ENCODE measurements at regions not wholly inside any gene's neighbourhood (a gene's known extent, or its start where the extent isn't known, plus 50 kb on each side); places are given as distances from the start of the nearest gene placed in this dataset.

DNA sequence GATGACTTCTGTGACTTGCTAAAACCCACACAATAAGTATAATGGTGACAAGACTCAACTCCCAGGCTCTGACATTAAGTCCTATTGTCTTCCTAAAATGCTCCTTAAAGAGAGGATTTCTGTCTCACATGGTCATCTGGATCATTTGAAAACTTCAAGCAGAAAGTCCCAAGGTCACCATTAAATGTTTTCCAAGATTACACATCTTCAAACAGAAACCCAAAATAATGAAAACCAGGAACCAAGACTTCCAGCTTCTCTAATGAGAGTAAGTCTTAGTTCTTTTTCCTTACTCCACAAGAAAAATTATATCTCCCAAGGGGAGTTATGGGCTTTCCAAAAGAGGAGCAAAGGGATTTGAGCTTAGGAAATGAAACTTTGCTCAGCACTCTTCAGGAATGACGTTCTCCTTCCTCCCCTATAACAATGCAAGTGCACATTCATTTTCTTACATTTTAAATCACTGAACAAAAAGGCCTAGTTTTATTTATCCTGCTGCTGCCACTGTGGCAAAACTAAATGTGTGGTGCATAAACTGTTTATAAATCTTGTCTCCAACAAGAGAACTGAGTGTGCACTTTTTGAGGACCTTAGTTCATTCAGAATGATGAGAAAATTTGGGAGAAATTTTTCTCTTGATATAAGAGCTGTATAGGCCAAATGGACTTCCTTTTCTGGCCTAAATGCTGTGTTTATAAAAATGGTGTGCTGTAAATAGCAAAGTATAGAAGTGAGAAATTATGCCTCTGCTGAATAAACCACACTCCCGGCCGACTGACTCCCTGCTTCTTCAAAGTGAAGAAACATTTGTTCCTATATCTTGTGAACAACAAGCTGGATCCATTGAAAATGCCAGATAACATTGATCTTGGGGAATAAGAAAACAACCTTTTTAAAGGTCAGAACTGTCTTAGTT lies 148.4 kb upstream of the PLEKHG7 start:
- DNase-seq (ENCODE audit: low read depth in 2 of 2), result no peak

DNA sequence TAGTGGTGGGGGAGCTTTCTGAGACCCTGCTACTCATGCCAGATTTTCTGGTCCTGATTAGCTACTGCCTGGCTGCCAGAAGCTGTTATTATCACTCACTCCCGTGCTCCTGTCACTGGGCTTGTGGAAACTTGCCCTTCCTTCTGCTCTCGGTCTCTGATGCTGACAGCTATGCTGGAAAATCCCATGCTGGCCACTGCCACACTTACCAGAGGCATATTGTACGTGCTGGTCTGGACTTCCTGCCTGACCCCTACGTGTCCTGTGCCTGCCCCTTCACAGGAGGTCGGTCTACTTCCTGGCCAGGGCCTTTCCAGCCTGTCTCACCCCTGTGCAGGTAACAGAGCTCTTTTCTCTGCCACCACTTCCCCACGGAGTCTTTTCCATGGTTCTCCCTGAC lies 149.4 kb upstream of the PLEKHG7 start:
- no peak for DNase-seq (ENCODE audit: low read depth in 2 of 2)

DNA sequence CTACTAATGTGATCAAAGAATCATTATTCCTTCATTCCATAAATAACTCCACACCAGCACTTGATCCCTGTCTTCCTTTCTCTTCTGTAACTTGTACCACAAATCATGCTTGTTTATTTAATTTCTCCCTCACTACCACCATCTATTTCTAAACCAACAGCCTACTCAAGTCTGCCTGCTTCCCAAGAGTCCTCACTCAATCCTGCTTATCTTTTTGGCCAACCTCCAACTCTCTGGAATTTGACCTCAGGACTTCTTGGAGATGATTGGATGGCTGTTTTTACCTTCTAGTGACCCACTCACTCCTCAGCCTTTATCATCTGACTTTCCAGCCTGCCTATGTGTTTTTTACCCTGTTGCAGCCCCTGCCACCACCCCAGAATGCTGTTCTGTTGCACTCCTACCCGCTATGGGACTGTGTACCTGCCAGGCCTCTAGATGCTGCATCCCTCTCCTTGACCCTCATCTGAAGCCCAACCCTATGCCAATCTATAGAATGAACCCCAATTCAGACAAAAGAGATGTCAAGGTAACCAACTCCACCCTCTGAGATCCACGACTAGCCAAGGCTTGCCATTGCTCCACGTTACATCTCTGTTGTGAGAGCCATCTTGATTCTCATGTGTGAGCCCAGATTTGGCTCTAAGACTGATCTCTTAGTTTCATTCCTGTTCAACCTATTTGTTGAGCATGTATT lies 150.2 kb upstream of the PLEKHG7 start:
- no peak for DNase-seq (ENCODE audit: low read depth in 2 of 2)

DNA sequence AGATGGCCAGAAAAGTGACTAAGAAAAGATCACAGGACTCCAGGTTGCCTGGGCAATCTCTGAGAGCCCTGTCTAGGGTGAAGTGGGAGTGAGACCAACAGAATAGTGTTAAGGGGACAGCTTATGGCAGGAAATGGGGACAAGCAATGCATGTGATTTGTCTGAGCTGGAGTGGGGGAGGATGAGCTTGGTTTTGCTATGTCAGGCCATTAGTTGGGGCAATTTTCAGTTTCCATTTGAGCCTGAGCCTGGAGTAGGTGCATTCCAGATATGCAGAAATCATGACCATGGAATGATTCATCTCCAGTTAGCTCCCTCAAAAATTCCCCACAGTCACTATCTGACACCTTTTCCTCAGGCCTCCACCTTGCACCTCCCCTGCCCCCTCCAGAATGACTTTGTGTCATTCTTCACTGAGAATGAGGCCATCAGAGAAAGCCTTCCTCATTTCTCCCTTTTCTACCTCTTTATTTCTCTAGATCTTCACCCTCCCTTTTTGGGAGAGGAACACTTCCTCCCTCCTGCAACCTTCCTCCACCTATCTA lies 150.9 kb upstream of the PLEKHG7 start:
- DNase-seq (ENCODE audit: low read depth in 2 of 2), result peak; percentile 45 to 57

DNA sequence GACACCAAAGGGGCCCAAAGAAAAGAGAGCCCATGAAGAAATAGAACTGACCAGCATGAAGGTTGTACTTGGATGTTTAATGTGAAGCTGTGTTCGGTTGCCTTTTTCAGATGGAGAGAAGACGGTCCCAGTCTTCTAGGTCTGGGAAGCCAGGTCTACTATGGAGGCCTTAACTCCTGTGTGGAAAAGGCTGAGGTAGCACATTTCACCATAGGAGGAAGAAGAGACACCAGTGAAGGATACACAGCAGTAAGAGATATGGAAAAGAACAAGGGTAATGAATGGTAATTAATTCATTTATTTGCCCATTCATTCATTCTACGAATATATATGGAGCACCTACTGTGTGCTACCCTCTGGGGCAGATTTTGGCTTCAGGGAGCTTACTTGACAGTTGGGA lies 151.6 kb upstream of the PLEKHG7 start:
- no peak for DNase-seq (ENCODE audit: low read depth in 2 of 2)

DNA sequence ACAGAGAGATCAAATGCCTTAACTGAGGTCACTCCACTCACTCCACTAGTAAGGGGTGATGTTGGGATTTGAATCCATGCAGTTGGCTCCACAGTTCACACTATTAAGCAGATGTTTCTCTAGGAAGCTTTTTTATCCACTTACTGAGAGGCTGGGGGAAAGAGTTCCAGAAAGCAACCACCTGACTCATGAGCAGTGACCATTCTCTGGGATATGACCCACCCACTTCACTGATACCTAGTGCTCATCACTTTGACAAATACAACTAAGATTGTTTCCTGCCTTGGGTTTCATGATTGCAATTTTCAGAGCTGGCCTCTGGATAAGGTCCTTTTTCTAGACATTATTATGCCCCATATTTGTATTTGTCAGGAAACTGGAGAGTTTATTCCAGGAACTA lies 152.1 kb upstream of the PLEKHG7 start:
- DNase-seq (ENCODE audit: low read depth in 2 of 2), result no peak

DNA sequence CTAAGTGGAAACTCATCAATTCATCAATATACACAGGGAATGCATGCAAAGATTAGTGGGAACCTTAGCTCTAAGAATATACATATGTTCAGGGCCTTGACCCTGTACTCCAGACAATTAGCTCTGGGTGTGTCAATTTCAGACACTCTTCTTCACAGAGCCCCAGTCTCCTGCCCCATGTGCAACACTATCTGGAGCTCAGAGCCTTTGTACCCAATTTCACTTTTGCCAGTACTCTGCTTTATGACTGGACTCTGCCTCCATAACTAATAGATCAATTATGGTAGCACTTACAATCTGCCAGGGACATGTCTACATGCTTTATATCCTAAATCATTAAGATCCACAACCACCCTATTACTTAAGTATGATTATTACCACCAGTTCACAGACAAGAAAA lies 152.5 kb upstream of the PLEKHG7 start:
- no peak for DNase-seq (ENCODE audit: low read depth in 2 of 2)

DNA sequence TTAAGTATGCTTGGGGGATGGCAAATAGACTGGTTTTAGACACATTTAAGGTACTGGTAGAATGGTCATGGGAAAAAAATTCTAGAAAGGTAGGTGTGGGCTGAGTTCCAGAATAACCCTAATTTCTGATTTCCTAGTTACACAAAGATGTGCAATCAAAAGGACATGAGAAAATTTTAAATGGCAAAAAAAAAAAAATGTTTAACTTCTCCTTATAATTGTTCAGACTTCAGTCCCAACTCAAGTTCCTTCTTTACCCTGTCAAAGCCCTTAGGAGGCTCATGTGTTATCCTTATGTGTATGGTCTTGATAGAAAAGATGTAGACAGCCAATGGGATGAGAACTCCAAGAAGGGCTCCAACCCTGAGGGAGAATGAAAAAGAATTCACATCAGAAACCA lies 153.3 kb upstream of the PLEKHG7 start:
- no peak for DNase-seq (ENCODE audit: low read depth in 2 of 2)

DNA sequence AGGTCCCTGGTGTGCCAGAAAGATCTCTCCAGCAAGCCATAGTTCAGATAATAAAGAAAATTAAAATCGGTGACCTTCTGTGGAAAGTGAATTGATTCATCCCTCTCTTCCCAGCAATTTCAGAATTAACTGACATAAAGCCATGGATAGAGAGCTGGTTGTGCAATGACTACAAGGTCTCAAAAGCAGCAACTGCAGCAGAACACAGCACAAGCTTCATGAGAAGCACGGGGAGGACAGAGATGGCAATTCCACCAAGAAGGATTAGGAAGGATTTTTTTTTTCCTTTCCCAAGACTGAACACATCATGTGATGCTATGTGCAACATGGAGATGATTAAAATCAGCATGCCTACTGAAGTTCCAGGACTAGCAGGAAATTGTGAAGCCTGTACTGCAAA lies 154.9 kb upstream of the PLEKHG7 start:
- DNase-seq (ENCODE audit: low read depth in 2 of 2), result no peak

DNA sequence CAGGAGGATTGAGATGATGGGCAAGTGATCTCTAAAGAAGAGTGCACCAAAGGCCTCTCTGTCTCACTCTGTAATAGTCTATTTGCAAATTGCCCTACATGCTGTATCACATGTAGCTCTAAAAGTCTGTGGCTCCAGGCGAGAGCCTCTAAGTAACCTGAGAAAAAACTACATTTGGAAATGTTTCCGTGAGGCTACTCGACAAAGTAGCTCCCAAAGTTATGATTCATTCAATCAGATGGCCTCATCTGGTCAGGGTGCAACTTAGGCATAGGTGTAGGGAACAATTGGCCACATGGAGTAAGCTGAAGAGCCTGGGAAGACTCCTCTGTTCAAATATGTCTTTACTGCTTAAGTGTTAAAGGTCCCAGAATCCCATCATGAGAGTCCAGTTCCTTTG lies 155.4 kb upstream of the PLEKHG7 start:
- no peak for DNase-seq (ENCODE audit: low read depth in 2 of 2)

DNA sequence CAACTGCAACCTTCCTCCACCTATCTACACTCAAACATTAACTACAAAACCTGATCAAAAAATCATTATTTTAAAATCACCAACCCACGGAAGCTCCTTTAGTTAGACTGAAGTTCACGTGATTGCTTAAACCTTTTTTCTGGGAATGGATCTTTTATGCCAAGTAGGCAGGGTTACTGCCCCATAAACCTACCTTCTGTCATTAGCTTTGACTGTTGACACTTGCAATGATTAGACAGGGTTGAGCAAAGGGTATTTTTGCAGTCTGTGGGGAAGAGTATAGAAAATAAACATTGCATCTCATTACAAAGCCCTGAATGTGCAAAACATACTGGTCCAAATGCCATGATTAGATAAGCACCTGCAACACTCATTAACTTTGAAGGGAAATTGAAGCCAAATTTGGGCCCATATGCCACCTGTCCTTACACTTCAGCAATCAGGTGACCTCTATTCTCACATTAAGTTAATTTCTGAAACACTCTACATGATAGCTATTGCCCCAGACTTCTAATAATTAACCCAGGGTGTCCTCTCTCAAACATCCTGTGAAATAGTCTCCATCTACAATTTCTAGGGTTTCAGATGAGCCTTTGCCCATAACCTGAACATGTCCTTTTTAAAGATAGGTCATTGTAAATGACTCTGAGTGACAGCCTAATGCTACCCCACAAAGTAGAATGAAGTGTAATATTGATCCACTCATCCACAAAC lies 156.0 kb upstream of the PLEKHG7 start:
- no peak for DNase-seq (ENCODE audit: low read depth in 2 of 2)

DNA sequence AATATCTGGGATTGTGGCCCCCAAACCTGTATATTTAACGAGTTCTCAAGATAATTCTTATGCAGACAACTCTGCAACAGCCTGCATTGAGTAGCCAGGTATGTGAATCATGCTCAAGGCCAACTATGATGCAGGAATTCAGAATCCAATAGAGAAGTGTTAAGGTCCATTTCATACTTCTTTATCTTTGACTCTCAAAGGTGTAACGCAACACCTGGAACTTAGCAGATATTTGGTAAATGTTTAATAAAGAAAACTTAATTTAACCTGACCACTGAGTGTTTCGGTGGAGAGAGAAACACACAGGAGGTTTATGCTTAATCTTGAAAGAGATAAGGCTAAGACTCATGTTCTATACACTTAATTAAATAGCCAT lies 156.5 kb upstream of the PLEKHG7 start:
- DNase-seq (ENCODE audit: low read depth in 2 of 2), result no peak

DNA sequence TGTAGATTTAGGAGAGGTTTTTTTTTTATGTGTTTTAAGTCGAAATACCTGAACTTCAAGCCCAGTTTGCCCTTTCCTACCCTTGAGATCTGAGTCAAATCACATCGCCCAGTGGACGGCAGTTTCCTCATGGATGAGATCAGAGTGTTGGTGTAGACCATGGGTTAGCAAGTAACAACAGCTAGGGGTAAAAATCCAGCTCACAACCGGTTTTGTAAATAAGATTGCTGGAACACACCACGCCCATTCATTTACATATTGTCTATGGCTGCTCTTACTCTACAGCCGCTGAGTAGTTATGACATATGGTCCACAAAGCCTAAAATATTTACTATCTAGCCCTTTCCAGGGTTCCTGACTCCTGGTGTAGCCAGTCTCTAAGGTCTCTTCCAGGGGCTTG lies 158.5 kb upstream of the PLEKHG7 start:
- DNase-seq (ENCODE audit: low read depth in 2 of 2), result no peak

DNA sequence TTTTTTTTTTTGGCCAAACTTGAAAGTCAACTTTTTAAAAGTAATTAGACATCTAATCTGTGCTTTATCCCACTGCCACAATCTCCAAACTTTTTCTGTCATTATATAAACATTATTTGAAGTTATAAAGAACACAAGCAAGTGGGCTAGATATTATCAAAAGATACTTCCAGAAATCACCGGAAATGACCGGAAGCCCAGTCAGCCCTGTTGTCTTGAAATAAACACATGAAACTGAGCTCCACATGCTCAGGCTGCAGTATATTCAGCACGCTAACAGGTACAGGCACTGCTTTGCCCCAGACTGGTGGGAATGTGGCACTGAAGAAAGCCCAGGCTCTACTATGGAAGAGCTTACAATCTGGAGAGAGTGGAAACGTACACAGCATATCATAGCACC lies 158.9 kb upstream of the PLEKHG7 start:
- no peak for DNase-seq (ENCODE audit: low read depth in 2 of 2)

DNA sequence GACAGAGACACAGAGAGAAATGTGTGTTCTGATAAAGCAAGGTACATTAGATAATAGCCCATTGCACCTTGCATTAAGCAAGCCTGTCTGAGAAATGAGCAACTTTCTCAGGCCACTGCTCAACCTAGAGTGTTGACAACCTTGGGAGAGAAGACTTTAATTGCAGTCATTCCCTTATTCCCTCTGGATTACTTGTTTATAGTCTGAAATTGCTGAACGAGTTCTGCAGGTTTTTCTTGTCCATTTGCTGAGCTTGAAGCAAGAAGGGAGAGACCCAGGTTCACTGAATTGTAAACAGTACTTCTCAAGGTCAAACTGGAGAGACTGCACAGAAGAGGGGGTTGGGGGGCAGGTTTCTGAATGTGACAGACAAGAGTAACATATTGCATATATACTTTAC lies 159.4 kb upstream of the PLEKHG7 start:
- DNase-seq (ENCODE audit: low read depth in 2 of 2), result no peak

DNA sequence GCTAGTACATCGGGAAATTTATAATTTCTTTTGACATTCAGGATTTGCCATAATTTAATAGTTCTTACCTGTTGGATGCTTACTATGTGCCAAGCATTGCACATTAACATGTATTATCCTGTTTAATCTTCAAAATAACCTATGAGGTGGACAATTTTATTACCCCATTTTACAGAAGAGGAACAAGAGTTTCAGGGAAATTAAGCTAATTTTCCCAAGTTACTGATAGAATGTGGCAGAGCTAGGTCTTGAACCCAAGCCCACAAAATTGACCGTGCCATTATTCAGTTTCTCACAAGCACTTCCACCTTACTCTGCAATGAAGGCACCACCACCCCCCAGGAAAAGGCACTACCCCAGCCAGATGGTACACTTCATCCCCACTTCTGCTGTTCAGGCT lies 161.1 kb upstream of the PLEKHG7 start:
- DNase-seq (ENCODE audit: low read depth in 2 of 2), result no peak

DNA sequence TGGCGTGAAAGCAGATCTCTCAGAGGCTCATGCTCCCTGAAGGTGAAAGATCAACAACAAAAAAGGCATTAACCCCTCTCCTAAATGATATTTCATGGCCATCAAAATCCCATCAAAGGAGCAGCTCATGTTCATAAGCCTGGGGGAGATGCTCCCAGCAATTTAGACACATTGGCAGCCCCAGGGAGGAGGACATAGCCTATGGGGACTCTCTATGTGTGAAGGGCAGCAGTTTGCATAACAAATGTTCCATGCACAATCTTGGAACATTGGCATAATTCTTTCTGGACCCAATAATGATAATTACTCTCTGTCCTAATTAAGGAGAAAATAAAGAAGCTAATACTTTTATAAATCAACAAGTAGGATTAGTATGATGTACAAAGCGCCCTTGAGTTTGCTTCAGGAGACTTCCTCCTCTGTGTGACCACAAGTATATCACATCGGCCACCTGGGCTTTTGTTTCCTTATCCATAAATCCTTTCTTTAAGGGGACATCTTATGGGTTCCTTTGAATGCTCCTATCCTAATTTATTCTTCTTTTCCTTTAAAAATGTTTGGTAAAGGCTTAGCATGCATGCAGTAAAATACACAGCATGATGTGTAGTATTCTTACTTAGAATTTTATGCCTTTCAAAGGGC lies 161.9 kb upstream of the PLEKHG7 start:
- no peak for DNase-seq (ENCODE audit: low read depth in 2 of 2)

DNA sequence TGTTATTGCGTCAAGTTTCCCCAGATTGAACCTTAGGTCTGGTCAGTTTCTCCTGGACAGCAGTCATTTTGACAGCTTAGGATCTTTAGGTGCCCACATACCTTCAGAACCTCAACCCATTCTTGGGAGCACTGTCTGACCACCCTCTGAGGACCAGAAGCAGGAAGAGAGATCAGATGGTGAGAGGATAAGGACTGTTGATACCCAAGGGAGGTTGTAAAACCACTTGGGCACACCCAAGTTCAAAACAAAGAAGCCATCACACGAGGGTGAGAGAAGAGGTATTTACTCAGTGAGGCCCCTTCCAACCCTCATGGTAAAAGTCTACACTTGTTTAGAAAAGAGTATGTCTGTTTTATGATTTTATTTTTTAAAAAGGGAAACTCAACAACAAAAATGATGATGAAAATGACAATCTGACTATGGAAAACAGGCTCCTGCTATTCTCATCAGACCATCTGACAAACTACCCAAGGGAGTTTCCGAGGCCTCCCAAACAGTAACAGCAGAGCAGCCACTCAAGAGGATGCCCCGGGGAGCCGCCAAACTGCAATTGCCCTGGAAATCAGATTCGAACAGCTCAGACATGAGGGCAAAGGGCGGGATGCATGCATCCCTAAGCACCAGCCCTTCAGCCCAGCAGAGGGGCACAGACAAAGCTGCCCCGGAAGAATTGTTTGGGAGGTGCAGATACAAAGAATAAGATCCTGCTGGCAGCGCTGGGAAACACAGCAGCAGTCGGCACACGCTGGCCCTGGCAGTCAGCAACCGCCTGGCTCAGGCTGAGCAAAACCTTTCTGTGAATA lies 162.6 kb upstream of the PLEKHG7 start:
- no peak for DNase-seq (ENCODE audit: low read depth in 2 of 2)

DNA sequence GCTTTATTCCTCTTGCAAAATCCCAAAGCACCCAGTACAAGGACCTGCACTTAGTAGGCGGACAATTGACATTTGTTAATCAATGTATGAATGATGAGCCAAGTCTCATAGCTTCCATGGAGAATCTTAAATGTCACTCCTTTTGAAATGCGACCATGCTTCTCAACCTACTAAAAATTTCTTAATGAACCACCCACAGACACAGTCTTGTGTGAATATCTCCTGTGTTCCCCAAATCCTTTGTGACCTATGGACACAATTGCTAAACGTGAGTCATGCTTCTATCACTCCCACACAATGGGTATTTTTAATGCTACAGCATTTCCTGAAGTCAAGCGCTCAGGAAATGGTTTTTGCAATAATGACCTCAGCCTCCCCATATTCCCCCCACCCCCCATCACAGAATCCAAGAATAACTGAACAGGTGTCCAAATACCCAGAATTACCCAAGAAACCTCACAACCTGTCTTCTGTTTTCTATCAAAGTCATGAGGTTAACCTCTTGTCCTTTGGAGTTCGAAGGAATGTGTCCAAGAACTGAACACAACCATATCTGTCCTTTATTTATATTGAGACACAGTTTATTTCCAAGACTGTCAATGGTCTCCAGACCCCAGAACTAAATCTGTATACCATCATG lies 163.6 kb upstream of the PLEKHG7 start:
- DNase-seq (ENCODE audit: low read depth in 2 of 2), result no peak

DNA sequence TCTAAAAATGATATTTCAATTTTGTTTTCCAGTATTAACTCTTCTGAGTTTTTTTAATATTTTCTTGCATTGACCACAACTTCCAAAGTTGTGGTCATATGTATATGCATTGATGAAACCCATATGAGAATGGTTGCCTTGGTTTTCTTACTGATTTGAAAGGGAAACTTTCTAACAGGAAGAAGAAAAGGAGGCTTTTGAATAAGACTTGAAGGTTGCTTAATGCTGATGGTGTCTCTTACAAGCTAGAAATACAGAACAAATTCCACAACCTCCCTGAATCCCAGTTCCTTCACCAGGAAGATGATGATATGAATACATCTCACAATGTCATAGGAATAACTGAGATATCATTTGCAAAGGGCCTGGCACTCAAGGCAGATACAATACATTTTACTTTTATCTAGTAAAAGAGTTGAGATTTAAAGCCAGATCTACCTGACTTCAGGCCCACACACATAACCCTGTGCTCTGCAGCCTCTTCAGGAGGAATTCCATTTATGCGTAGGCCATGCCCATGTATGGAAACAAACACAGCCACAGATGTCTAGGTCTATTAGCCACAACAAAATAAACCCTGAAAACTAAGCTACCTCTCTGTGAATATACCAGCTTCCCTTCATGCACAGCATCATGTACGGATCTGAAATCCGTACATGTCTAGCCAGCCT lies 165.4 kb upstream of the PLEKHG7 start:
- no peak for DNase-seq (ENCODE audit: low read depth in 2 of 2)
